ENCODE measurements at regions not wholly inside any gene's neighbourhood (a gene's known extent, or its start where the extent isn't known, plus 50 kb on each side); places are given as distances from the start of the nearest gene placed in this dataset.

DNA sequence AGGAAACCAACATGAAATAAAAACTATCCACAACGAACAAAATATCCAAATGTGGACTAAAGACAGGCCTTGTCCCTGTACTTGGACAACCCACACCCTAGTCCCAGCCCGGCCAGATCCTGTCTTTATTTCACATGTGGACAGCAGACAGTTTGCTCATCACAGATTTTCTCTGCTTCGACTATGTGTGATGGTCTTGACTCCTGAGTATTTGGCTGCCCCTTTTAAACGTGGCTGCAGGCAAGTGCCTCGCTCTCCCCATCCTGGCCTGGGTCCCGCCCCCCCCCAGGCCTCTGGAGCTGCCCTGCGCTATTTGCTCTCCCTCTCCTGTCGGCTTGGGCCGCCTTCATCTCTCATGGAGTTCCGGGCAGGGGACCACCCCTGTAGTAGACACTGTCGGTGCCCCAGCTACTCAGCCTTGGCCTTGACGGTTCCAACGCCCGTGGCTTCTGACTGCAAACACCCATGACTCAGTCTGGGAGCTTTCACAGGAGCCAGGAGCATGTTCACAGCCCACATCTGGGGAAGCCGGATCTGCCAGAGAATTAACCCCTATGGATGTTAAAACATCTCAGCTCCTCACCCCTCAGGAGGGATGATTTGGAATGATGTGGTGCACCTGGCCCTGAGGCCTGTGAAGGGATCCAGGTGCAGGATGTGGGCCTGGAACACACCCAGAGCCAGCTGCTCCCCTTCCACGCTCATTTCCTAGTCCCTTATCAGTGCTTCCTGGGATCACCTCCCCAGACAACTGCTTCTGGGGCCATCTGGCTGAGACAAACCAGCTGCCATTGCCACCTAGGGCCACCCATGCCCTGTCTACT, 229.7 kb upstream of the RPL38 start:
- DNase-seq (ENCODE audit: low spot score in 2 of 2) (no peak), ATAC-seq (no peak)
- no peaks in the 10 kb centered on the region for H3K9me3 Mint-ChIP-seq
- H3K27ac Mint-ChIP-seq, result no peak overlapping the region
- H3K4me3 Mint-ChIP-seq, result no peak overlapping the region
- no peaks in the 10 kb centered on the region for H3K36me3 Mint-ChIP-seq
- no peaks in the 10 kb centered on the region for H3K4me1 Mint-ChIP-seq

DNA sequence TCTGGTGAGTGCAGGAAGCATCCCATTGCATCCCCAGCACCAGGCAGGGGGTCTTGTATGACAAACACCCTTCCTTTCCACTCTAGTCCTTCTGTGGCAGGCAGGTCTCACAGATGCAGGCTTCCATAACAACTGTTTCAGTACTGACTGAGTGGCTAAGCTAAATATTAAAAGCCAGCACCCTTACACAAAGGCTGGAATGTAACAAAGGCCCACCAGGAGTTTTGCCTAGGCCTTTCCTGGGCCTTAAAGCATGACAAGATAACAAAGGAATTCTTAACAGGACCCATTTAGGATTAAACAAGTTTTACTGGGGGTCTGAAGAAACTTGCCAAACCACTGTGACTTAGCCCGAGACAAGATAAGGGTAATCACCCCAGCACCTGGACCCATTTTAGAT, 228.9 kb upstream of the RPL38 start:
- Mint-ChIP-seq H3K4me3 (no peak overlapping the region), H3K4me1 (no peaks in the 10 kb centered on the region), H3K27ac (no peak overlapping the region), H3K9me3 (no peaks in the 10 kb centered on the region), H3K36me3 (no peaks in the 10 kb centered on the region)
- DNase-seq (ENCODE audit: low spot score in 2 of 2), result no peak
- ATAC-seq, result no peak

DNA sequence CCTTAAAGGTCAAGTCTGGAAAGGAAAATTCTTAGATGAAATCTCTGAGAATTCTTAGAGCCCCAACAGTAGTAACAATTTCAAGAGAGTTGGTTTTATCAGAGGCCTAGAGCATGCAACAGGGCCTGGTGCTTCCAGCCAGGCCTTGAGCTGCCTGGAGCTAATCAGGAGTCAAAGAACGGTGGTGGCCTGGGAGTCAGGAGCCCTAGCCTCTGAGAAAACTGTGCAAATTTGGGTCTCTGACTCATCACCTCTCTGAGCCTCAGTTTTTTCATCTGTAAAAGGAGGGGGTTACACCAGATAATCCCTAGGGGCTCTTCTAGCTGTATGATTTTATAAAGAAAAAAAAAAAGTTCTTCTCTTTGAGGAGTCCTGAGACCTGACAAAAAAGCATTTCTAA, 227.3 kb upstream of the RPL38 start:
- no peak overlapping the region for H3K27ac Mint-ChIP-seq
- DNase-seq (ENCODE audit: low spot score in 2 of 2) (no peak), ATAC-seq (no peak)
- H3K9me3 Mint-ChIP-seq, result no peaks in the 10 kb centered on the region
- H3K4me3 Mint-ChIP-seq, result no peak overlapping the region
- H3K4me1 Mint-ChIP-seq, result no peaks in the 10 kb centered on the region
- no peaks in the 10 kb centered on the region for H3K36me3 Mint-ChIP-seq

DNA sequence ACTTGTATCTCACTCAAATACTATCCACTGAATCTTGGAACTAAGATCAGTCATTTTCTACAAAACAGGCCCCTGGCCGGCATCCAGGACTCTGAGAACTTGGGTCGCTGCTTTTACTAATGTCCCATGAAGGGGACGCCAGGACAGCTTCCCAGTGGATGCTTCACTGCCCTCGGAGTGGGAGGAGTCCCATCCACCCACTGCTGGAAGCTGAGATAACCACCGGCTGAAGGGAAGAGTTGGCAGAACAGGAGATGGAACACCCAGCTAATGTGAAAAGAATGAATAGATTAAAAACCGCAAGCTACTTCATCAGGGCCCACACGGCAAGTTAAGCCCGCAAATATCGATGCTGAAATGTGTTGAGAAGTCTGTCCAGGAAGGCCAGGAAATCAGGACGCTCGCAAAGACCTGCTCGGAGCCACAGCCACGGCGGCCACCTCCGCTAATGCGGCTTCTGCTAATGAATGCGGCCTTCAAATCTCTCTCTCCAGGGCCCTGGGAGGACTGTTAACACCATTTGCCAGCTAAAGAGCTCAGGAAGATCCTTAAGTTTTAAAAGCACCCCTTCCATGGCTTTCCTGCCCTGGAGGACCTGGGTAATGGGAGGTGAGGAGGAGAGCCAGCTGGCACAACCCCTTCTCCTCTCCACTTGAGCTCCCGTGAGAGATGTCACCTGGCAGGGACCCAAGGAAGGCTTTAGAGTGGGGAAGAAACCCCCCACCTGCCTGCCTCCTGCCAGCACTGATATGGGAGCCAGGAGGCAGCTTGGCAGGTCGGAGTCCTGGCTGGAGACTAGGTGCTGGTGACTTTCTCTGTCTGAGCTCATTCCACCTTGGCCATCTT, 226.6 kb upstream of the RPL38 start:
- Mint-ChIP-seq H3K4me1 (no peaks in the 10 kb centered on the region), H3K4me3 (no peak overlapping the region), H3K9me3 (no peaks in the 10 kb centered on the region), H3K36me3 (no peaks in the 10 kb centered on the region), H3K27ac (no peak overlapping the region)
- no peak for ATAC-seq
- no peak for DNase-seq (ENCODE audit: low spot score in 2 of 2)

DNA sequence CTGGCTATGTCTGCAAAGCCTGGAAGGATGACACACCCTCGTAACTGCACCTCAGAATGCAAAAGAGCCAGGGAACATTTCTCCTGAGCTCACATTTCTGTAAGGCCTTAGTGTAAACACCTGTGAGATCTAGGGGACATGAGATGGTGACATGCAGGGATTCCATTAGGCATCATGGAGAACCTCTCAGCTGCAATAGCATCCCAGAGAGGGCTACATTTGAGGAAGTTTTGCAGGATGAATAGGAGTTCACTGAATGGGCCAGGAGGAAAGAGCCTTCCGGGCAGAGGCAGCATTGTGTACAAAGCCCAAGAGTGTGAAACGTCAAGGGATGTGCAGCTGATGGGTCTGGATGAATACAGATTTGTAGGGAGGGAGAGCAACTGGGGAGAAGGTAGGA, 223.0 kb upstream of the RPL38 start:
- H3K4me3 Mint-ChIP-seq, result no peak overlapping the region
- ATAC-seq (no peak), DNase-seq (ENCODE audit: low spot score in 2 of 2) (no peak)
- H3K9me3 Mint-ChIP-seq, result no peaks in the 10 kb centered on the region
- H3K4me1 Mint-ChIP-seq, result no peaks in the 10 kb centered on the region
- no peaks in the 10 kb centered on the region for H3K36me3 Mint-ChIP-seq
- no peak overlapping the region for H3K27ac Mint-ChIP-seq

DNA sequence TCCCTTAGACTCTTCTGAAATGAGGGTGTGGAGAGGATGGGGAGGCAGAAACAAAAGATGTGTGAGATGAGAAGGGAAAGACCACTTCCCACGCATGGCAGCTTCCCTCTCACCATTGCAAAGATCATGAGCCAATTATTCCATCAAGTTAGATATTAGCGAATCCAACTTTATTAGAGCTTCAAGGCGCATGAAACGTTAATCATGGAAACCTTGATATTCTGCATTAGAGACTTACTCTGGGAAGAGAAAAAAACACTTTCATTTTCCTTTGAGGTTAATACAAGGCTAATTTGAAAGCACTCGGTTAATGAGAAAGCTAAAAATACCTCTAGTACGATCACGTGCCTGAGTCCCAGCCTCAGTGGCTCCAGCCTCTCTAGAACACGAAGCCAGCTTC, 220.6 kb upstream of the RPL38 start:
- Mint-ChIP-seq H3K9me3 (no peaks in the 10 kb centered on the region), H3K27ac (no peak overlapping the region), H3K4me1 (no peaks in the 10 kb centered on the region), H3K36me3 (no peaks in the 10 kb centered on the region), H3K4me3 (no peak overlapping the region)
- ATAC-seq (no peak), DNase-seq (ENCODE audit: low spot score in 2 of 2) (no peak)

DNA sequence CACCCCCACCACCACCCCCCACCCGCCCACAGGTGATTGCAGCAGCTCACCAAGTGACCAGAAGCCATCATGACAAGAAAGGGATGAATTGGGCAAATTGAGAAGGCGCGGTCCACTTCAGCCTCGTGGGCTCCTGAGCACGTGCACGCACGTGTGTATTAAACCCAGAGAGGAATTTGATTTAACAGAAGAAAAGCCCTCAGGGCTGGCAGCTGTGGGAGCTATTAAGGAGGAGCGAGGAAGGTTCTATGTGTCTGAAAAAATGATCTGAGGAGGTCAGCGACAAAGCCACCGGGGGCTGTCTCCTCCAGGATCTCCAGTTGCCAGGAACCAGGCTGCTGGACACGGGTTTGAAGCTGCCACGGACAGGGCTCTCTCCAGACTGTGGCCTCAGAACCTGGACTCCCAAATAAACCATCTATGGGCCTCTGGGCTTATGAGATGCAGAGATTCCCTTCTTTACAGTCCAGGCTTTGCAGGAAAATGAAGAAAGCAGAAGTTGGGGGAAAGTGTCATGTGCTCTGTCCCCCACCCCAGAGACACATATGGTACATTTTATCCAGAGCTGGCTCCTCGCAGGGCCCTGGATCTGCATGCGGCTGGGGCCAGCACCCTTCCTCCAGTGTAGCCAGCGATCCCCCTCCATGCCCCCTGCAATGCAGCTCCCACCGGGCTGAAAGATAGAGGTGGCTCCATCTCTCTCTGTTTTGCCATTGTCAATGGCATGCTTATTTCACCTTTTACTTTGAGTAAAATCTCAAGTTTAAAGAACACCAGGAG, 219.7 kb upstream of the RPL38 start:
- ATAC-seq, result no peak
- Mint-ChIP-seq H3K27ac (no peak overlapping the region), H3K9me3 (no peaks in the 10 kb centered on the region), H3K4me1 (no peaks in the 10 kb centered on the region), H3K4me3 (no peak overlapping the region), H3K36me3 (no peaks in the 10 kb centered on the region)
- DNase-seq (ENCODE audit: low spot score in 2 of 2), result no peak

DNA sequence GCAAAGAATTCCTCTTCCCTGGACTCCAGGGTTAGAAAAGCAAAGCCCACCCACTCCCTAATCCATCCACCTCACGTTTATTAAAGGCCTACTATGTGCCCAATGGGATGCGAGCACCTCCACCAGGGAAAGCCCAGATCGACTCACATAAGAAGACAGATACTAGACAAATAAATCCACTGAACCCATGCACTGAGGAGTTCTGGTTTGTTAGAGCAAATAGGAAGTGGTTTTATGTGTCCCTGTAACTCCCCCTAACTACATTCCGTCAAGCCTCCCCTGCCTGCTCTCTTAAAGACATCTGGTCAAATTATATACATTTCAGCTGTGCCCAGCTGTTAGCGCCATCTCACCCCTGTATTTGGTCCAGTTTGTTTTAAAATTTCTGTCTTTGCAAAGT, 218.5 kb upstream of the RPL38 start:
- Mint-ChIP-seq H3K27ac (no peak overlapping the region), H3K4me1 (no peaks in the 10 kb centered on the region), H3K36me3 (no peaks in the 10 kb centered on the region), H3K4me3 (no peak overlapping the region), H3K9me3 (no peaks in the 10 kb centered on the region)
- DNase-seq (ENCODE audit: low spot score in 2 of 2) (no peak), ATAC-seq (no peak)

DNA sequence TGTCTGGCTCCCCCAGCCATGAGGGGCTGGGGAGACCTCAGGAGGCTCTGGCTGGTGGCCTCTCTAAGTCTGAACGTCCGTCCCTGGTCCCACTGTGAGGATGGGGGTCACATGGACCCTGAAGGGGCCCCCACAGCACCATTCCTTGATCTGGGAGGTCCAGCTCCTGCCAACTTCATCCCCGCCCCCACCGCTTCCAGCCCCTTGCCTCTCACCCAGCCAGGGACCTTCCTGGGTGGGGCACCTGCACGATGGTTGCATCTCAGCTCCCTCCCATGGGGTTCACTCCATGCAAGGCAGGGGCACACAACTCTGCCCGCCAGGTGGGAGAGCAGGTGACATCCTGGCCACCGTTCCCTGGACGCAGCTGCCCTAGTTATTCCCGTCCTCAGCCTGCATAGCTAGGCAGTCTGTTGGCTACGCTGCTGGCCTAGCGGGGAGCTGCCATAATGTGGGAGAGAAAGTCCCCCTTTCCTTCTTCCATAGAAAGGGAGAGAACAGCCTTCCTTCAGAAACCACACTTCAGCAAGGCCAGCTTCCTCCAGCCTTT, 217.9 kb upstream of the RPL38 start:
- H3K9me3 Mint-ChIP-seq, result no peaks in the 10 kb centered on the region
- H3K4me3 Mint-ChIP-seq, result no peak overlapping the region
- no peak overlapping the region for H3K27ac Mint-ChIP-seq
- no peaks in the 10 kb centered on the region for H3K4me1 Mint-ChIP-seq
- no peaks in the 10 kb centered on the region for H3K36me3 Mint-ChIP-seq
- DNase-seq (ENCODE audit: low spot score in 2 of 2), result no peak
- ATAC-seq, result no peak

DNA sequence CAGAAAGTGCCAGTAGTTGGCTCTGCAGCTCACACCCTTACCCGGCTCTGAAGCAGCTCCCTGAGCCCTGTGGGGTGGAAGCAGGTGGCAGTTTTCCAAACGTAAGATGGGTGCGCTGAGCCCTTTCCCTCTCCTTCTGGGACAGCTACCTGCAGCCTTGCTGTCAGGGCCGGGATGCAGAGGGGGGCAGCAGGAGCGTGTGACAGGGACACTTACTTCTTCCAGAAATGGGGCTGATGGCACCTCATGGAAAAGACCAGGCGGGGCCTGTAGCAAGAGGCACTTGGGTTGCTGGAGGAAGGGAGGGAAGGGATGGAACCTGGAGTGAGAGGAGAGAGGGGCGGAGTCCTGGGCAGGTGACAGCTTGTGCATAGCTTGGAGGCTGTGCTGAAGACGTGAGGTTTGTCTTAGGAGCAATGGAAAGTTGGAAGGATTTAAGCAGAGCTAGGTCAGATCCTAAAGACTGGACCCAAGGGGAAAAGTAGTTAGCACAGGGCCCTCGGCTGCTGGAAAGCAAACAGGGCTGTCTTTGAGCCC, 216.8 kb upstream of the RPL38 start:
- ATAC-seq, result no peak
- Mint-ChIP-seq H3K4me1 (no peaks in the 10 kb centered on the region), H3K9me3 (no peaks in the 10 kb centered on the region), H3K36me3 (no peaks in the 10 kb centered on the region), H3K4me3 (no peak overlapping the region), H3K27ac (no peak overlapping the region)
- DNase-seq (ENCODE audit: low spot score in 2 of 2), result no peak

DNA sequence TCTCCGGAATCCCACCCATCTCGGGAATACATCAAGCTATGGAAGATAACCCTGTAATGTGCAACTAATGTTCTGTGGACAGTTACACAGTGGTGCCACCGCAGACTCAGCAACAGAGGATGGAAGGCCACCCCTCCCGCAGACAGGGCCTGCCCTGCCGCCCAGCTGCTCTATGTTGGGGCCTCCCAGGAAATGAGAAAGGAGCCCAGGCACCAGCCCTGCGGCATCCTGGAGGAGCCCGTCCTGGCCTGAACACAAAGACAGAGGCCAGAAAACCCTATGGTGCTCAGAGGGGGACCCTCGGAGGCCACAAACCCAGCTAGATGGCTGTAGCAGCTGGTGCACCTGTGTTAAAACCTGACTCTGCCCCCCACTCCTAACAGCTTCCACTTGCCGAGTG, 216.1 kb upstream of the RPL38 start:
- ATAC-seq, result no peak
- H3K4me3 Mint-ChIP-seq, result no peak overlapping the region
- no peak overlapping the region for H3K27ac Mint-ChIP-seq
- no peaks in the 10 kb centered on the region for H3K9me3 Mint-ChIP-seq
- DNase-seq (ENCODE audit: low spot score in 2 of 2), result no peak
- no peaks in the 10 kb centered on the region for H3K36me3 Mint-ChIP-seq
- H3K4me1 Mint-ChIP-seq, result no peaks in the 10 kb centered on the region

DNA sequence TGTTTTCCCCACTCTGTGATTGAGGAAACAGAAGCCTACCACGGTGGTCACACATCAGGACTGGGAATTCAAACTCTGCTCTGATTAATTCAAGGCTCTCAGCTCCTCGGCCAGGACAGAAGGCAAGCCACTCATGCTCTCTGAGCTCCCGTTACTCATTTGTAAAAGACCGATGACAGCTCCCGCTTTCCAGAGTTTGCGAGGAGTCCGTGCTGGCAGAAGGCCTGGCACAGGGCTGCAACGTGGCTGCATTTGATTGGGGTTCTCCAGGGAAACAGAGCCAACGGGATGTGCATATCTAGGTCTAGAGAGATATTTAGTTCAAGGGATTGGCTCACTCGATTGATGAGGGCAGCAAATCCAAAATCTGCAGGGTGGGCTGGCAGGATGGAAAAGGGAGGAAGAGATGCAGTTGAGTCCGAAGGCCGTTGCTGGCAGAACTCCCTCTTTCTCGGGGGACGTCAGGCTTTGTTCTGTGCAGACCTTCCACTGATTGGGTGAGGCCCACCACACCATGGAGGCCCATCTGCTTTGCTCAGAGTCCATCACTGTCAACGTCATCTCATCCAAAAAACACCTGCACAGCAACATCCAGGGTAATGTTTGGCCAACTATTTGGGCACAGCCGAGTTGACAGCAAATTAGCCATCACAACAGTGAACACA, 215.5 kb upstream of the RPL38 start:
- no peaks in the 10 kb centered on the region for H3K4me1 Mint-ChIP-seq
- no peaks in the 10 kb centered on the region for H3K36me3 Mint-ChIP-seq

DNA sequence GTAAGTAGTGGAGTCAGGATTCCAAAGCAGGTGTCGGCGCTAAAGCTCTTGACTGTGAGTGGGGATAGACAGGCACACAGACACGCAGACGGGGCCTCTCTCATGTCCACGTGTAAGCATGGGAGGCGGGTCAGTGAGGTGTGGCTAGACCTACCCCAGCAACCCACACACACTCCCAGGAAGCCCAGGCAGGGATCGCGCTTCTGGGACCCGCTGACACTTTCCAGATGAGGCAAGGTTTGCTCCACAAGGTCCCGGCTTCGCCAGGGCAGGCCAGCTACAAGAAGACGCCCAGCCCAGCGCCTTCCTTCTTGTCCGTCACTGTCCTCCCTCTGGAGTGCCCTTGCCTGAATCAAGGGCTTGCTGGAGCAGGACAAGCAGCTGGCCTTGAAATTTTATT, 213.8 kb upstream of the RPL38 start:
- Mint-ChIP-seq H3K9me3 (no peaks in the 10 kb centered on the region), H3K4me1 (no peaks in the 10 kb centered on the region), H3K27ac (no peak overlapping the region), H3K36me3 (no peaks in the 10 kb centered on the region), H3K4me3 (no peak overlapping the region)
- no peak for DNase-seq (ENCODE audit: low spot score in 2 of 2)
- no peak for ATAC-seq

More for the DNA sequence above, 215.5 kb upstream of the RPL38 start:
- DNase-seq (ENCODE audit: low spot score in 2 of 2) (no peak), ATAC-seq (no peak)
- H3K27ac Mint-ChIP-seq, result no peak overlapping the region
- H3K9me3 Mint-ChIP-seq, result no peaks in the 10 kb centered on the region
- H3K4me3 Mint-ChIP-seq, result no peak overlapping the region

DNA sequence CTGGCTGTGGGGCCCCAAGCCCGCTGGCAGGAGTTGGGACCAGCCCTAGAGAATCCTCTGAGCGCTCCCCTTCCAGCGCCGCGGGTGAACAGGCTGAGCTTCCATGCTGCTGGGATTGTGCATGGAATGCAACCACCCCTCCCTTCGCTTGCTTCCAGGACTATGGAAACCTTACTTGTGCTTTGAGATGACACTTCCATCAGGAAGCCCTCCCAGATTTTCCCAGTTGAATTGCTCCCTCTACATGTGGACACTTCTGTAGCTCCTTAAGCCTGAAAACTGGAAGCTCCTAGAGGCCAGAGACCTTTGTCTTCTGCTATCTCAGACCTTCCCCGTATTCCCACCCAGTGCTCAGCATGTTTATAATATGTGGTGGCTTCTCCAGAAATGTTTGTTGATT, 213.2 kb upstream of the RPL38 start:
- Mint-ChIP-seq H3K4me3 (no peak overlapping the region), H3K36me3 (no peaks in the 10 kb centered on the region), H3K27ac (no peak overlapping the region), H3K9me3 (no peaks in the 10 kb centered on the region), H3K4me1 (no peaks in the 10 kb centered on the region)
- no peak for ATAC-seq
- no peak for DNase-seq (ENCODE audit: low spot score in 2 of 2)

DNA sequence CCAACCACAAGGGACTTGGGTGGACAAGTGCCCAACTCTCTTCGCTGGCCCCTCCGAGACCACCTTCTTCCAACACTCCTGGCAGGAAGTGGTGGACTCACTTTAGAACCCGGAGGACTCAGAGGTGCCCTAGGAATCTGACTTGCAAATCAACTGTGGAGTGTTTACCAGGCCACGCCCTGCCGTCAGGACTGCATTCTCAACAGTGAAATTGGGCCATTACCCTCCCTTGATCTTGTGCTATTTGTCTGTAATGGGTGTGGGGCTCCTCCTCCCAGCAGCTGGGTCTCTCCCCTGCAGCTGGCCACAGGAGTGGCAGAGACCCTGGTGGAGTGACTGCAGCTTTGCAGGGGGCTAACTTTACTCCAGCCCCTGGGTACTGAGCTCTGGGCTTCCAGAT, 212.2 kb upstream of the RPL38 start:
- Mint-ChIP-seq H3K9me3 (no peaks in the 10 kb centered on the region), H3K4me1 (no peaks in the 10 kb centered on the region), H3K4me3 (no peak overlapping the region), H3K27ac (no peak overlapping the region), H3K36me3 (no peaks in the 10 kb centered on the region)
- DNase-seq (ENCODE audit: low spot score in 2 of 2), result no peak
- no peak for ATAC-seq
